ENCODE measurements at regions not wholly inside any gene's neighbourhood (a gene's known extent, or its start where the extent isn't known, plus 50 kb on each side); places are given as distances from the start of the nearest gene placed in this dataset.
"Not testable (repeated sequence)": the region's sequence is repeated elsewhere in the genome, so short reads cannot be mapped to it uniquely, and the experiment has no call there.

- DNase-seq = no peak
Measured at GRCh38 chr3:35849496-35849895, 210.2 kb downstream of the ARPP21 start.

- DNase-seq = no peak
Measured at GRCh38 chr3:35849963-35850362, 210.6 kb downstream of the ARPP21 start.

- no peak for DNase-seq
Measured at GRCh38 chr3:35857004-35857403, 217.7 kb downstream of the ARPP21 start.

- DNase-seq = no peak
Measured at GRCh38 chr3:35862057-35862456, 222.7 kb downstream of the ARPP21 start.

- DNase-seq = no peak
Measured at GRCh38 chr3:35864871-35865270, 225.5 kb downstream of the ARPP21 start.

GRCh38 chr3:35867791-35868190, 228.5 kb downstream of the ARPP21 start:
- DNase-seq = peak; percentile 5

- no peak for DNase-seq
Measured at GRCh38 chr3:35871009-35871408, 231.7 kb downstream of the ARPP21 start.

- DNase-seq = no peak
Measured at GRCh38 chr3:35883929-35884328, 244.6 kb downstream of the ARPP21 start.

- no peak for DNase-seq
Measured at GRCh38 chr3:35894735-35895134, 255.4 kb downstream of the ARPP21 start.

GRCh38 chr3:35899245-35899644, 259.9 kb downstream of the ARPP21 start:
- DNase-seq = no peak

GRCh38 chr3:35900079-35900478, 260.8 kb downstream of the ARPP21 start:
- DNase-seq = no peak

- DNase-seq = no peak
Measured at GRCh38 chr3:35908366-35909232, 269.3 kb downstream of the ARPP21 start.

- DNase-seq = no peak
Measured at GRCh38 chr3:35919160-35919559, 279.8 kb downstream of the ARPP21 start.

GRCh38 chr3:35921718-35922117, 282.4 kb downstream of the ARPP21 start:
- no peak for DNase-seq

GRCh38 chr3:35924070-35924469, 284.7 kb downstream of the ARPP21 start:
- not testable (repeated sequence) for DNase-seq

- no peak for DNase-seq
Measured at GRCh38 chr3:35927441-35927840, 288.1 kb downstream of the ARPP21 start.

GRCh38 chr3:35929158-35929557, 289.8 kb downstream of the ARPP21 start:
- no peak for DNase-seq

GRCh38 chr3:35931867-35932266, 292.5 kb downstream of the ARPP21 start:
- no peak for DNase-seq

GRCh38 chr3:35932995-35933394, 293.7 kb downstream of the ARPP21 start:
- DNase-seq = no peak

- no peak for DNase-seq
Measured at GRCh38 chr3:35936571-35936970, 297.2 kb downstream of the ARPP21 start.

- no peak for DNase-seq
Measured at GRCh38 chr3:35944926-35945710, 305.8 kb downstream of the ARPP21 start.

- no peak for DNase-seq
Measured at GRCh38 chr3:35946121-35946853, 307.0 kb downstream of the ARPP21 start.

- peak; percentile 15 for DNase-seq
Measured at GRCh38 chr3:35946854-35947515, 307.7 kb downstream of the ARPP21 start.
